Neural progenitor cell (in vitro differentiated cells): ENCODE measurements at regions not wholly inside any gene's neighbourhood (a gene's known extent, or its start where the extent isn't known, plus 50 kb on each side); places are given as distances from the start of the nearest gene placed in this dataset.

Experiments used
- CTCF ChIP-seq: fragments of 200-600 bp; sonication (generic); IDR thresholded peaks from 2 replicates; pipeline ENCODE4 v1.5.1; 2017; ENCODE audit warnings: antibody characterized with exemption, mild to moderate bottlenecking
- EZH2 ChIP-seq: fragments of 200-600 bp; sonication (generic); IDR thresholded peaks from 2 replicates; pipeline ENCODE4 v1.6.1; 2017; ENCODE audit warnings: antibody characterized with exemption, mild to moderate bottlenecking, moderate library complexity
- EZH2phosphoT487 ChIP-seq: fragments of 200-600 bp; sonication (generic); IDR thresholded peaks from 2 replicates; pipeline ENCODE4 v1.6.1; 2017; ENCODE audit warnings: antibody characterized with exemption

DNA sequence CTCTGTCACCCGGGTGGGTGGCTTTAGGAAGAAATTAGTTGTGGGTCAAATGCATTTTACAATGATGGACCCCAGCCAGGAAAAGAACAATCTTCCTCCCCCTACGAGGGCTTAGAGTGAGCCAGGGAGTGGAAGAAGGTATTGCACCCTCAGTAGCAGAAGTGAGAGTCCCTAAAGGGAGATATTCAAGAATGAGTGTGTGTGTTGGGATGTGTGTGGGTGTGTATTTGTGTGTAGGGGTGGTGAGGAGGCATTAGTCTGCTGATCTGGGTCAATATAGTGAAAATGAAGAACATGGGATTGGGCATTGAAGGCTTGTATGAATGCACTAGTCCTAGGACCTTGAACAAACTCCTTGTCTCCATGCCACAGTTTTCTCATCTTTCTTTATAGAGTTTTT is 85.2 kb upstream of the RUNX1 start:
- TF ChIP-seq EZH2phosphoT487 (no peak), CTCF (no peak), EZH2 (no peak)
